ENCODE measurements at regions not wholly inside any gene's neighbourhood (a gene's known extent, or its start where the extent isn't known, plus 50 kb on each side); places are given as distances from the start of the nearest gene placed in this dataset.
A peak's percentile ranks its signal among the peaks of the same experiment; 100 is the strongest.

GRCh38 chr18:47331026-47331425, 79.6 kb upstream of the SKOR2 start:
- TF ChIP-seq CTCF (IDR thresholded peaks at IDR 0.05; ENCODE audit: low read depth, low read length), result no peak
- in situ Hi-C loops (cut with HindIII; ENCODE audit: low sequenced_read_pairs), result no loop called here
- no peak for DNase-seq (ENCODE audit: low read depth, low spot score)
- no peak overlapping the region for H3K4me3 ChIP-seq (ENCODE audit: low read depth, low read length)

DNA sequence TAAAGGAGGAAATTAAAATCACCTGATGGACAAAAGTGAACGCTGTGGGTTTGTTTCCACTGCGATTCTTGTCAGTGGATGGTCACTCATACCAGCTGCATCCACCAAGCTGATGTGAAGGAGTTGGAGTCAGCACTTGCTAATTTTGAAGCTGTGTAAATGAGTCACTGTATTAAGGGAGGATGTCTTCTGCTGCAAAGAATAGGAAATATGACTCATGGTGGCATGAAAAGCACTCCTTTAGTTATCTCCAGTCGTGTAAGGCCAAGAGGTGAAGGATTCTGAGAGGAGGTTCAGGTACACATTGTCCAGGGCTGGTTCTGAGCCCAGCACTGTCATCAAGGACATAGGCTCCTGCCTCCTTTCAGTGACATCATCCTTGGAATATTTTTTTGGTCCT, 71.7 kb upstream of the SKOR2 start:
- no peak overlapping the region for H3K4me3 ChIP-seq (ENCODE audit: low read depth, low read length)
- in situ Hi-C loops (cut with HindIII; ENCODE audit: low sequenced_read_pairs), result no loop called here
- no peak for TF ChIP-seq CTCF (IDR thresholded peaks at IDR 0.05; ENCODE audit: low read depth, low read length)
- peak; percentile 6 for DNase-seq (ENCODE audit: low read depth, low spot score)

DNA sequence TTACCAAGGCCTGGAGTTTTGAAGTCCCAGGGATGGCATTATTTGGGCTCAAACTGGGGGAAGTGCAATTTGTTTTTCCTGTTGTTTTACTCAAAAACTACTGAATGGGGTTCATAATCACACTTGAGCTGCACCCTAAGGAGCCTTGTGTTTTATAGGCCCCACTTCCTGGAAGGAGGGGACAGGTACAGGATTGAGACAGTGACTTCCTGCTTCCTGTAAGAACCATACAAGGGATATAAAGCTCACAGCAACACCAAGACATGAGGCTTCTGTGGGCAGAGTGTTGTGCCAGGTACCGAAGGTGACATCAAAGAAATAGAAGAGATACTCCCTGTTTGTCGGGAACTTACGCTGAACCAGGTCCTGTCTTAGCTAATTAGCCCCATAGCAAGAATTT, 70.4 kb upstream of the SKOR2 start:
- in situ Hi-C loops (cut with HindIII; ENCODE audit: low sequenced_read_pairs), result no loop called here
- no peak for TF ChIP-seq CTCF (IDR thresholded peaks at IDR 0.05; ENCODE audit: low read depth, low read length)
- H3K4me3 ChIP-seq (ENCODE audit: low read depth, low read length), result no peak overlapping the region
- no peak for DNase-seq (ENCODE audit: low read depth, low spot score)

DNA sequence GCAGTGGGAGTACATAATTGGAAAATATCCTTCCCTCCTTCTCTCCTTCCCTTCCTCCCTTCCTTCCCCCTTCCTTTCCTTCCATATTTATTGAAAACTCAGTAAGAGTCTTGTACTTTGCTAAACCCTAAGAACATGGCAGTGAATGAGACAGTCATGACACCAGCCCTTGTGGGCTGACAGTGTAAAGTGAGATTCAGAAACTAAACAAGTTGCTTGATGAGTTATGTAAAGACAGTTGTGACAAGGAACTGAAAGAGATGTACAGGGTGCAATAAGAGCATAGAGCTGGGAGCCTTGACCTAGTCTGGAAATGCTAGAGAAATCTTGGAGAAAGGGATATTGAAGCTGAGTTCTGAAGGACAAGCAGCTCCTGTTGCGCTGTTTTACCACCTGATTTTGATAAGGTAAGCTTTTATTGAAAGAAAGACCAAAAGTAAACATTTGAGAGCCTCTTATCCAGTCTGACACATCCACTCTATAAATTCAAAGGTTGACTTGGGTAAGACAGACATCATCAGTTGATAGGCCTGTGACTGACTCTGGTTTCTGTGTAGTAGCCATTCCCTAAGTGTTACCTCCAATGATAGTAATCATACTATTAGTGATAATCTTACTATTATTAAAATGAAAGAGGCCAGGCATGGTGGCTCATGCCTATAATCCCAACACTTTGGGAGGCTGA, 66.5 kb upstream of the SKOR2 start:
- in situ Hi-C loops (cut with HindIII; ENCODE audit: low sequenced_read_pairs), result no loop called here
- no peak for DNase-seq (ENCODE audit: low read depth, low spot score)
- TF ChIP-seq CTCF (IDR thresholded peaks at IDR 0.05; ENCODE audit: low read depth, low read length), result no peak
- H3K4me3 ChIP-seq (ENCODE audit: low read depth, low read length), result no peak overlapping the region

GRCh38 chr18:47316924-47317323, 65.5 kb upstream of the SKOR2 start:
- H3K4me3 ChIP-seq (ENCODE audit: low read depth, low read length), result no peak overlapping the region
- DNase-seq (ENCODE audit: low read depth, low spot score), result no peak
- no peak for TF ChIP-seq CTCF (IDR thresholded peaks at IDR 0.05; ENCODE audit: low read depth, low read length)
- in situ Hi-C loops (cut with HindIII; ENCODE audit: low sequenced_read_pairs), result no loop called here

- in situ Hi-C loops (cut with HindIII; ENCODE audit: low sequenced_read_pairs), result no loop called here
- TF ChIP-seq CTCF (IDR thresholded peaks at IDR 0.05; ENCODE audit: low read depth, low read length), result no peak
- DNase-seq (ENCODE audit: low read depth, low spot score), result peak; percentile 5
- H3K4me3 ChIP-seq (ENCODE audit: low read depth, low read length), result no peak overlapping the region
These were observed 62.4 kb upstream of the SKOR2 start for GRCh38 chr18:47313901-47314300.
